AG04449 (cell line): ENCODE measurements at regions not wholly inside any gene's neighbourhood (a gene's known extent, or its start where the extent isn't known, plus 50 kb on each side); places are given as distances from the start of the nearest gene placed in this dataset.

Experiments
- CTCF ChIA-PET: fragments of 350-600 bp; formaldehyde crosslinking; extraction: SDS; loops from one replicate; lab custom pipeline; 2021; ENCODE audit warnings: antibody characterized with exemption; lab: Yijun Ruan, JAX
- POLR2A ChIA-PET: fragments of 400-600, 350-600 bp; formaldehyde crosslinking; extraction: SDS; loops from one replicate; lab custom pipeline; 2020; ENCODE audit warnings: antibody characterized with exemption, inconsistent platforms; lab: Yijun Ruan, JAX
- DNase-seq: peaks from one replicate; pipeline ENCODE4 v3.0.0-alpha.2; 2010; ENCODE audit warnings: low read depth, low spot score
- H3K4me3 ChIP-seq: 2 replicates; pipeline ENCODE4 v1.5.1; 2011; ENCODE audit warnings: low read depth, mild to moderate bottlenecking, control low read depth, low read length
- TF ChIP-seq, protein P1 (sequence below): IDR thresholded peaks from one replicate; pipeline ENCODE4 v1.5.1; 2011; ENCODE audit warnings: mild to moderate bottlenecking, moderate library complexity, low read length, control low read depth, inconsistent platforms; ENCODE audit not compliant: insufficient read depth; ENCODE audit errors: missing control alignments

DNA sequence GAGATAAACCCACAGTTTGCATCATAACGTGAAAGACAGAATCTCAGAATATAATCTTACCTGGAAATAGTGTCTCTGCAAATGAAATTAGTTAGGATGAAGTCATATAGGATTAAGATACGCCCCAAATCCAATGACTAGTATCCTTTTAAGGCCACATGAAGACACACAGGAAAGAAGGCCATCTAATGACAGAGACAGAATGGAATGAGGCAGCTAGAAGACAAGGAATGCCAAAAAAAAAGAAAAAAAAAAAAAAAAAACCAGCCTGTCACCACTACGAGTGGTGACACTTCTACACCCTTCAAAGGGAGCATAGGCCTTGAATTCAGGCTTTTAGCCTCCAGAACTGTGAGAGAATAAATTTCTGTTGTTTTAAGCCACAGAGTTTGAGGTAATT is 82.9 kb downstream of the HYCC1 start:
- TF ChIP-seq, protein P1, sequence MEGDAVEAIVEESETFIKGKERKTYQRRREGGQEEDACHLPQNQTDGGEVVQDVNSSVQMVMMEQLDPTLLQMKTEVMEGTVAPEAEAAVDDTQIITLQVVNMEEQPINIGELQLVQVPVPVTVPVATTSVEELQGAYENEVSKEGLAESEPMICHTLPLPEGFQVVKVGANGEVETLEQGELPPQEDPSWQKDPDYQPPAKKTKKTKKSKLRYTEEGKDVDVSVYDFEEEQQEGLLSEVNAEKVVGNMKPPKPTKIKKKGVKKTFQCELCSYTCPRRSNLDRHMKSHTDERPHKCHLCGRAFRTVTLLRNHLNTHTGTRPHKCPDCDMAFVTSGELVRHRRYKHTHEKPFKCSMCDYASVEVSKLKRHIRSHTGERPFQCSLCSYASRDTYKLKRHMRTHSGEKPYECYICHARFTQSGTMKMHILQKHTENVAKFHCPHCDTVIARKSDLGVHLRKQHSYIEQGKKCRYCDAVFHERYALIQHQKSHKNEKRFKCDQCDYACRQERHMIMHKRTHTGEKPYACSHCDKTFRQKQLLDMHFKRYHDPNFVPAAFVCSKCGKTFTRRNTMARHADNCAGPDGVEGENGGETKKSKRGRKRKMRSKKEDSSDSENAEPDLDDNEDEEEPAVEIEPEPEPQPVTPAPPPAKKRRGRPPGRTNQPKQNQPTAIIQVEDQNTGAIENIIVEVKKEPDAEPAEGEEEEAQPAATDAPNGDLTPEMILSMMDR, result no peak
- H3K4me3 ChIP-seq, result no peak overlapping the region
- CTCF ChIA-PET, result no interaction called here
- POLR2A ChIA-PET, result no interaction called here
- no peak for DNase-seq

DNA sequence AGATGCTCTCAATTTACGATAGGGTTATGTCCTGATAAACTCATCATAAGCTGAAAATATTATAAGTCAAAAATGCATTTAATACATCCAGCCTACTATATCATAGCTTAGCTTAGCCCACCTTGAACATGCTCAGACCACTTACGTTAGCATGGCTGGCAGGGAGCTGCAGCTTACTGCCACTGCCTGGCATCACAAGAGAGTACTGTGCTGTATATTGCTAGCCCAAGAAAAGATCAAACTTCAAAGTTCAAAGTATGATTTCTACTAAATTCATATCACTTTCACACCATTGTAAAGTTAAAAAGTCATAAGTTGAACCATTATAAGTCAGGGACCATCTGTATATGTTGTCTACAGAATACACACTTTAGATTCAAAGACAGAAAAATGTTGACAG is 91.6 kb downstream of the HYCC1 start:
- TF ChIP-seq, protein P1, result no peak
- no peak overlapping the region for H3K4me3 ChIP-seq
- ChIA-PET POLR2A (no interaction called here), CTCF (no interaction called here)
- no peak for DNase-seq

DNA sequence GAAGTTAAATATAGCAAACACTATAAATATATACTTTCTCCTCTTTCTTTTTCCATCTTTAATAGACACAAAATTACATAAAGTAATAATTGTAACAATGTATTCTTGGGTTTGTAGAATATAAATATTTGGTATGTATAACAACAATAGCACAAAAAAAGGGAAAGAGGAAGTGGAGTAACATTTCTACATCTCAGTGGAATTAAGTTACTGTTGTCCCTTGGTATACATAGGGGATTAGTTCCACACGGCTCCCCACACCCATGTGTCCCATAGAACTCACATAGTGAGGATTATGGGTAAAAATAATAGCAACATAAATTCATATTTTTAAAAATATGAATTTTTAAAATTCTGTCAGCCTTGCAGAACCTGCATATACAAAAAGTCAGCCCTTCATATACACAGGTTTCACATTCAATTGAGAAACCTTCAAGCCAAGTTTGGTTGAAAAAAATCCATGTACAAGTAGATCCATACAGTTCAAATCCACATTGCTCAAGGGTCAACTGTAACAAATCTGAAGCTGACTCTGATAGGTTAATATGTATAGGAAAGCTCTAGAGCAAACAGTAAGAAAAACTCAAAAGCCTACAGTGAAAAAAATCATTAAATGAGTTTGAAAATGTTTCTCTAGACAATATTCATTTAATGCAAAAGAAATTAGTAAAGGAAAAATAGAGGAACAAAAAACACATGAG is 92.4 kb downstream of the HYCC1 start:
- CTCF ChIA-PET, result no interaction called here
- TF ChIP-seq, protein P1, result no peak
- H3K4me3 ChIP-seq, result no peak overlapping the region
- no peak for DNase-seq
- POLR2A ChIA-PET, result no interaction called here

DNA sequence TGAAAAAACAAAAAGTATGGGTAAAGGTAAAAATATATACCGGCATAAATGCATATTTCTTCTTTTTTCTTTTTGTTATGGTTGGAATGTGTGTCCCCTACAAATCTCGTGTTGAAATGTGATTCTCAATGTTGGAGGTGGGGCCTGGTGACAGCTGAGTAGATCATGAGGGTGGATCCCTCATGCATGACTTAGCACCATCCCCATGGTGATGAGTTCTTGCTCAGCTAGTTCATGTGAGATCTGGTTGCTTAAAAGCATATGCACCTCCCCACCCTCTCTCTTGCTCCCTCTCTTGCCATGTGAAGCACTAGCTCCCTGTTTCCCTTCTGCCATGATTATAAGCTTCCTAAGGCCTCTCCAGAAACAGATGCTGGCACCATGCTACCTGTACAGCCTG is 93.3 kb downstream of the HYCC1 start:
- CTCF ChIA-PET, result no interaction called here
- POLR2A ChIA-PET, result no interaction called here
- TF ChIP-seq, protein P1, result no peak
- no peak for DNase-seq
- H3K4me3 ChIP-seq, result no peak overlapping the region

DNA sequence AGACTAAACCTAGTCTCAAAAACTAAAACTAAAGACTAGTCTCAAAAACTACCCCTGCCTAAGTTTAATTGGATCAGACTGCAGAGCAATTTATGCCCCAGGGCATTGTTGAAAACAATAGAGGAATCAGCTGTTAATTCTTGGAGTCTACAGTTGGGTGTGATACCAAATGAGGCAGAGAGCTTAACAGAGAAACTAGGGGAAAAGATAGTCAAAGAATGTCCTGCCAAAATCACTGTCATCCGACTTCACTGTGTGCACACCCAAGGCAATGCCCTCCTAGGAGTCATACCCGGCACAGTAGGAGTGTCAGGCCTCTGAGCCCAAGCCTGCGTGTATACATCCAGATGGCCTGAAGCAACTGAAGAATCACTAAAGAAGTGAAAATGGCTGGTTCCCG is 90.5 kb upstream of the TOMM7 start:
- CTCF ChIA-PET, result interaction anchor here (1.3 to 2.3 kb wide), 3 partner anchors 130 to 354 kb away, joined by 3 to 6 read pairs (median 6); no protein-coding TSS in a partner anchor
- no peak for DNase-seq
- H3K4me3 ChIP-seq, result no peak overlapping the region
- TF ChIP-seq, protein P1, result no peak
- POLR2A ChIA-PET, result no interaction called here

DNA sequence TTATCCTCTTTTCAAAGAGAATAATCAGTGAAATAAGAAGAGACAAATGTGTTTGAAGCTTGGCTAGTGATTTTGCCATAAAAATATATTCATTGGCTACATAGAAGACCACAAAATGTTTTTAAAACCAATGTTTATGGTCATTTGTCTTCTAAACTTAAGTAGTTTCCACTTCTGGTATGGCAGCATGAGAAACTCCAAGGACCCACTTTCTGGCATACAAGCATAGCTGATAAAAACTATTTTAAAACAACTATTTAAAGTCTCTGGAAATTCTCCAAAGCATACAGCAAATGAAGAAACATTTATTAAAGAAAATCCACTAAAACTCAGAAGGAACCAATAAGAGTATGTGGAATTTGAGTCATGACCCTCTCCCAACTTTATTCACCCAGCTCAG is 89.2 kb upstream of the TOMM7 start:
- DNase-seq, result no peak
- POLR2A ChIA-PET, result no interaction called here
- TF ChIP-seq, protein P1, result no peak
- no peak overlapping the region for H3K4me3 ChIP-seq
- CTCF ChIA-PET, result interaction anchor here (1.3 to 2.3 kb wide), 3 partner anchors 132 to 352 kb away, joined by 3 to 6 read pairs (median 6); no protein-coding TSS in a partner anchor
